Ovary (tissue), 3 donors: ENCODE measurements at regions not wholly inside any gene's neighbourhood (a gene's known extent, or its start where the extent isn't known, plus 50 kb on each side); places are given as distances from the start of the nearest gene placed in this dataset.

Experiments used
- CTCF ChIP-seq, 3 donors: fragments of 450-650 bp in 2 of 3; fragments of 200-600 bp in 1 of 3; IDR thresholded peaks; one replicate each; pipeline versions ENCODE4 v1.5.1 to v1.8.0; 2016 to 2022; ENCODE audit warnings: antibody characterized with exemption in 3 of 3, mild to moderate bottlenecking in 1 of 3
- EP300 ChIP-seq: sonication (generic); formaldehyde crosslinking; IDR thresholded peaks from one replicate; pipeline ENCODE4 v1.6.1; 2017; ENCODE audit warnings: antibody characterized with exemption
- POLR2A ChIP-seq: fragments of 450-650 bp; IDR thresholded peaks from one replicate; pipeline ENCODE4 v1.6.1; 2017; ENCODE audit warnings: antibody characterized with exemption, mild to moderate bottlenecking, moderate library complexity
- donor health status: DM: no; HTN: no; CAD: no.

- no peak for TF ChIP-seq CTCF (IDR thresholded peaks at IDR 0.05)
- no peak for TF ChIP-seq POLR2A
- TF ChIP-seq EP300, result no peak
Measured at GRCh38 chr17:26792486-26792885, 501.4 kb upstream of the WSB1 start.
